ENCODE measurements at regions not wholly inside any gene's neighbourhood (a gene's known extent, or its start where the extent isn't known, plus 50 kb on each side); places are given as distances from the start of the nearest gene placed in this dataset.

GRCh38 chr2:146579147-146579930, 1265.5 kb upstream of the ACVR2A start:
- TF ChIP-seq POLR2A (IDR thresholded peaks at IDR 0.05) (no peak), CTCF (IDR thresholded peaks at IDR 0.05) (no peak), EP300 (IDR thresholded peaks at IDR 0.05) (no peak)
